ENCODE measurements at regions not wholly inside any gene's neighbourhood (a gene's known extent, or its start where the extent isn't known, plus 50 kb on each side); places are given as distances from the start of the nearest gene placed in this dataset.
A peak's percentile ranks its signal among the peaks of the same experiment; 100 is the strongest.

DNA sequence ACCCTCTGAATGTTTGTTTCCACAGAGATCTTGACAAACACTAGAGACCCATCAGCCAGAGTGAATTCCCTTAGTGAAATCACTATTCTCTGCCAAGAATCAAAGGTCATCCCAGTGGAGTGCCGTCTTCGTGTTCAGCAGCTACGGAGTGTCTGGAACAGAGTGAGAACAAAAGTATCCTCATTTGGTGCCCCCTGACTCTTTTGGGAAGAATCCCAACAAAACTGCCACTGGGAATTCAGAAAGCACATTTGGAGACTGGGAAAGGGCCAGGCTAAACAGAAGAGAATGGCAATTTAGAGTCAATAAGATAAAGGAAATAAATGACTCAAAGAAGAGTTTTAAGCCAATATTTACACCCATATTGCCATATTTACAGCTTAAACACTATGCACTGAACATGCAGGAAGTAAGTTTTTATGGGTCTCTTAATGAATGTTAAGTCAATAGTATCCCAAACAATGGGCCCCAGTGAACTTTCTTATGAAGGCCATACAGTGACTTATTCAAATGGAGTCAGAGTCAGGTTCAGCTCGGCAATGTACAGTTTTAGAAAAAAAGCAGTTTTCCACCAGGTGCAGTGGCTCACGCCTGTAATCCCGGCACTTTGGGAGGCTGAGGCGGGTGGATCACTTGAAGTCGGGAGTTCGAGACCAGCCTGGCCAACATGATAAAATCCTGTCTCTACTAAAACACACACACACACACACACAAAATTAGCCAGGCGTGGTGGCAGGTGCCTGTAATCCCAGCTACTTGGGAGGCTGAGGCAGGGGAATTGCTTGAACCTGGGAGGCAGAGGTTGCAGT, 392.6 kb downstream of the KLF5 start:
- TF ChIP-seq, protein P1, sequence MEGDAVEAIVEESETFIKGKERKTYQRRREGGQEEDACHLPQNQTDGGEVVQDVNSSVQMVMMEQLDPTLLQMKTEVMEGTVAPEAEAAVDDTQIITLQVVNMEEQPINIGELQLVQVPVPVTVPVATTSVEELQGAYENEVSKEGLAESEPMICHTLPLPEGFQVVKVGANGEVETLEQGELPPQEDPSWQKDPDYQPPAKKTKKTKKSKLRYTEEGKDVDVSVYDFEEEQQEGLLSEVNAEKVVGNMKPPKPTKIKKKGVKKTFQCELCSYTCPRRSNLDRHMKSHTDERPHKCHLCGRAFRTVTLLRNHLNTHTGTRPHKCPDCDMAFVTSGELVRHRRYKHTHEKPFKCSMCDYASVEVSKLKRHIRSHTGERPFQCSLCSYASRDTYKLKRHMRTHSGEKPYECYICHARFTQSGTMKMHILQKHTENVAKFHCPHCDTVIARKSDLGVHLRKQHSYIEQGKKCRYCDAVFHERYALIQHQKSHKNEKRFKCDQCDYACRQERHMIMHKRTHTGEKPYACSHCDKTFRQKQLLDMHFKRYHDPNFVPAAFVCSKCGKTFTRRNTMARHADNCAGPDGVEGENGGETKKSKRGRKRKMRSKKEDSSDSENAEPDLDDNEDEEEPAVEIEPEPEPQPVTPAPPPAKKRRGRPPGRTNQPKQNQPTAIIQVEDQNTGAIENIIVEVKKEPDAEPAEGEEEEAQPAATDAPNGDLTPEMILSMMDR (IDR thresholded peaks at IDR 0.05; ENCODE audit: insufficient read depth, low read depth, low read length, missing control alignments): no peak
- no peak overlapping the region for H3K4me3 ChIP-seq (ENCODE audit: low read length)
- no peak for DNase-seq (ENCODE audit: low read depth)

GRCh38 chr13:73450583-73450982, 391.8 kb downstream of the KLF5 start:
- H3K4me3 ChIP-seq (ENCODE audit: low read length): no peak overlapping the region
- DNase-seq (ENCODE audit: low read depth): peak; percentile 55
- TF ChIP-seq, protein P1 (IDR thresholded peaks at IDR 0.05; ENCODE audit: insufficient read depth, low read depth, low read length, missing control alignments): no peak

DNA sequence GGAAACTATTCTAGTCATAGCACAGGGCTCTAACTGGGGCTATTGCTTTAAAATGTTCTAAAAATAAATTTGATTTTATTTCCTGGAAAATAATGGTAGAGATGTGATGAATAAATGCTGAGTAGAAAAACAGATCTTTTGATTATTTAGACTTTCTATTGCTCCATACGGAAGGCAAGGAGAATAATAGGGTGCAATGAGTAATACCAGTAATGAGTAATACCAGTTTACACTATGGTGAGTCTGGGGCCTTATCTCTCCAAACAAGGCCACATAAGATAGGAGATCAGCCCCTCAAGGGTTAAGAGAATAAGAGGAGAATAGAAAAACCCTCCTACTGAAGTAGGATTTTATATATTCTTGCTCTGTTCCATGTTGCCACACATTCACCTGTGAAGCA, 390.4 kb downstream of the KLF5 start:
- TF ChIP-seq, protein P1 (IDR thresholded peaks at IDR 0.05; ENCODE audit: insufficient read depth, low read depth, low read length, missing control alignments): no peak
- H3K4me3 ChIP-seq (ENCODE audit: low read length): no peak overlapping the region
- peak; percentile 72 for DNase-seq (ENCODE audit: low read depth)

DNA sequence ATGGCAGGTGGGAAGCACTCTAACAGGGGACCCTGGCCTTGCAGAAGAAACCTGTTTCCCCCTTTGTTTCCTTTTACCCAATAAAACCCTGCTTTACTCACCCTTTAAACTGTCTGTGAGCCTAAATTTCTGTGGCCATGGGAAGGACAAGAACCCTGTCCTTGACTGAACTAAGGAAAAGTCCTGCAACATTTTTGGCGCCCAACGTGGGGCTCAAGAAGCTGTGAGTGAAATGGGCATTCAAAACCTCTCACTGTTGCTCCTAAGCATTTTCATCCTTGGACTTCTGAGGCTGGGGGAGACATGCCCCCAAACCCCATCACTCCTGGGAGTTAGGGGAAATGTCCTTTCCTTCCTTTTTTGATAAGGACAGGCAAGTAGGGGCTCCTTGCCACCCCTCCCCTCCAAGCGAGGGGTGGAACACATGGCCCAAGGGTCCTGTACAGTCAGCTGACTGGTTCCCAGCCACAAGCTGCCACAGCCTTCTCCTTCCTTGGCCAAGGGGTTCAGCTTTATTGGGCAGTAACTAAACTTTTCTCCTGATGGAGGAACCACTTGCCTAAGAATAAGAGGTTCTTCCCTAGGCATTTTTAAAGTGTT, 381.6 kb downstream of the KLF5 start:
- DNase-seq (ENCODE audit: low read depth): peak; percentile 45
- H3K4me3 ChIP-seq (ENCODE audit: low read length): no peak overlapping the region
- TF ChIP-seq, protein P1 (IDR thresholded peaks at IDR 0.05; ENCODE audit: insufficient read depth, low read depth, low read length, missing control alignments): no peak

GRCh38 chr13:73433890-73434289, 375.1 kb downstream of the KLF5 start:
- no peak overlapping the region for H3K4me3 ChIP-seq (ENCODE audit: low read length)
- TF ChIP-seq, protein P1 (IDR thresholded peaks at IDR 0.05; ENCODE audit: insufficient read depth, low read depth, low read length, missing control alignments): no peak
- DNase-seq (ENCODE audit: low read depth): no peak

DNA sequence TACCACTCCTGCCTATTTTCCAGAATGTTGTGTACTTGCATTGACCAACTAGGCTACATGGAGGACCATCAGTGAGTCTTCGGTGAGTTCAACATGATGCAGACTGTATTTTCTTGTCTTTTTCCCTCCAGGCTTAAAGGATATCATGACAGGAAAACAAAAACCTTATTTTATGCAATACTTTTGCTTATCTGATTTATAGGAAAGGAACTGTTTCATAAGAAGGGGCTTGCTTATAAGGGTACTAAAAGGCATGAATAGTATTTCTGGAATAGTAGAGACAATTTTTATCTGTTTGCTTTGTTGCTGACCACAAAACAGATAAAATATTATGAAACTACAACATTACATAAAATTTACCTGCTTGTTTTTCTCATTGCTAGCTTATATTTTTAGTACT, 374.7 kb downstream of the KLF5 start:
- DNase-seq (ENCODE audit: low read depth): no peak
- no peak overlapping the region for H3K4me3 ChIP-seq (ENCODE audit: low read length)
- TF ChIP-seq, protein P1 (IDR thresholded peaks at IDR 0.05; ENCODE audit: insufficient read depth, low read depth, low read length, missing control alignments): no peak
